Natural killer cell (primary cell): ENCODE measurements at regions not wholly inside any gene's neighbourhood (a gene's known extent, or its start where the extent isn't known, plus 50 kb on each side); places are given as distances from the start of the nearest gene placed in this dataset.

Experiments
- ATAC-seq, 3 donors: fragments of 150-1000 bp in 2 of 3; fragments of 200-7000 bp in 1 of 3; cut with Tn5 transposase; 1 replicate in 1 of 3; 2 replicates in 2 of 3; pipeline ENCODE4 v1.10.0; 2021; ENCODE audit warnings: mild to moderate bottlenecking in 2 of 3, moderate library complexity in 2 of 3
- DNase-seq, 2 donors: peaks; one replicate each; pipeline versions ENCODE4 v3.0.0 to v3.0.0-alpha.2; 2013 to 2021; ENCODE audit warnings: mixed read lengths in 1 of 2
- H3K27ac ChIP-seq: one replicate; pipeline ENCODE4 v1.5.1; 2013; ENCODE audit warnings: mild to moderate bottlenecking, low read length
- H3K27me3 ChIP-seq: one replicate; pipeline ENCODE4 v1.6.1; 2013; ENCODE audit warnings: low read length; ENCODE audit not compliant: control insufficient read depth, insufficient read depth
- H3K36me3 ChIP-seq: one replicate; pipeline ENCODE4 v1.6.1; 2013; ENCODE audit warnings: low read length; ENCODE audit not compliant: control insufficient read depth, insufficient read depth
- H3K4me1 ChIP-seq: one replicate; pipeline ENCODE4 v1.6.1; 2013; ENCODE audit warnings: low read length; ENCODE audit not compliant: control insufficient read depth, insufficient read depth
- H3K4me3 ChIP-seq: one replicate; pipeline ENCODE4 v1.5.1; 2013; ENCODE audit warnings: low read length
- H3K9me3 ChIP-seq: one replicate; pipeline ENCODE4 v1.6.1; 2013; ENCODE audit warnings: low read length; ENCODE audit not compliant: control insufficient read depth, insufficient read depth
- H3K27ac Mint-ChIP-seq, 2 donors: one replicate each; pipeline ENCODE4 v1.8.0; 2022; ENCODE audit warnings: mild to moderate bottlenecking in 2 of 2, mixed read lengths in 2 of 2, moderate library complexity in 1 of 2
- H3K27me3 Mint-ChIP-seq, 2 donors: one replicate each; pipeline ENCODE4 v1.8.0; 2022; ENCODE audit warnings: low read depth in 2 of 2, mixed read lengths in 2 of 2
- H3K36me3 Mint-ChIP-seq: one replicate; pipeline ENCODE4 v1.8.0; 2022; ENCODE audit warnings: mixed read lengths
- H3K4me1 Mint-ChIP-seq, 2 donors: one replicate each; pipeline ENCODE4 v1.8.0; 2022; ENCODE audit warnings: mixed read lengths in 2 of 2
- H3K4me3 Mint-ChIP-seq: one replicate; pipeline ENCODE4 v1.8.0; 2022; ENCODE audit warnings: mild to moderate bottlenecking, moderate library complexity, mixed read lengths
- H3K9me3 Mint-ChIP-seq, 2 donors: one replicate each; pipeline ENCODE4 v1.8.0; 2022; ENCODE audit warnings: mixed read lengths in 2 of 2
- CTCF ChIP-seq: fragments of 200-600 bp; IDR thresholded peaks from one replicate; pipeline ENCODE4 v1.8.0; 2022; ENCODE audit warnings: antibody characterized with exemption
- WGBS: methylation state at CpG from one replicate; pipeline ENCODE4 v1.1.7; 2013; ENCODE audit warnings: missing lambda C conversion rate; ENCODE audit not compliant: insufficient coverage; 5-methylcytosine and 5-hydroxymethylcytosine counted together
- intact Hi-C: fragments of 100-400 bp; cut with micrococcal nuclease; formaldehyde crosslinking; loops from one replicate; pipeline ENCODE4 v1.14.2; 2022

- peaks cover 7% of the 10 kb centered on the region for H3K36me3 Mint-ChIP-seq
- H3K27me3 Mint-ChIP-seq: peaks cover 28 to 30% of the 10 kb centered on the region in 2 donors
- no peaks in the 10 kb centered on the region for H3K4me1 ChIP-seq
- no peak for DNase-seq
- H3K9me3 Mint-ChIP-seq: peaks cover 4% of the 10 kb centered on the region in 2 donors
- H3K9me3 ChIP-seq: peaks cover 7% of the 10 kb centered on the region
- H3K27me3 ChIP-seq: peaks cover 2% of the 10 kb centered on the region
- H3K27ac ChIP-seq: no peak overlapping the region
- no peak for ATAC-seq
- H3K4me3 ChIP-seq: no peak overlapping the region
- H3K27ac Mint-ChIP-seq: no peak overlapping the region
- no peaks in the 10 kb centered on the region for H3K36me3 ChIP-seq
- TF ChIP-seq CTCF: no peak
- H3K4me1 Mint-ChIP-seq: peaks cover 0 to 6% of the 10 kb centered on the region in 2 donors
- WGBS: 83% methylated on average over 2 of the region's 3 CpGs
- no peak overlapping the region for H3K4me3 Mint-ChIP-seq
- intact Hi-C loops: no loop called here
Measured at GRCh38 chr20:40838509-40838908, 149.5 kb upstream of the MAFB start.

GRCh38 chr20:40843251-40843650 lies 154.2 kb upstream of the MAFB start:
- H3K4me3 ChIP-seq: no peak overlapping the region
- no peaks in the 10 kb centered on the region for H3K4me1 ChIP-seq
- WGBS: 67% methylated on average over 1 of the region's 1 CpG
- Mint-ChIP-seq H3K9me3 (no peaks in the 10 kb centered on the region), H3K27ac (no peak overlapping the region), H3K27me3 (peaks cover 9 to 11% of the 10 kb centered on the region in 2 donors), H3K4me3 (no peak overlapping the region), H3K36me3 (no peaks in the 10 kb centered on the region), H3K4me1 (peaks cover 5 to 10% of the 10 kb centered on the region in 2 donors)
- no peak for DNase-seq
- intact Hi-C loops: no loop called here
- H3K27ac ChIP-seq: no peak overlapping the region
- H3K36me3 ChIP-seq: no peaks in the 10 kb centered on the region
- no peak for TF ChIP-seq CTCF
- no peak for ATAC-seq
- no peaks in the 10 kb centered on the region for H3K27me3 ChIP-seq
- H3K9me3 ChIP-seq: no peaks in the 10 kb centered on the region

- Histone ChIP-seq H3K27me3 (no peaks in the 10 kb centered on the region), H3K4me1 (peaks cover 1% of the 10 kb centered on the region), H3K9me3 (no peaks in the 10 kb centered on the region), H3K4me3 (no peak overlapping the region), H3K27ac (no peak overlapping the region), H3K36me3 (no peaks in the 10 kb centered on the region)
- Mint-ChIP-seq H3K9me3 (no peaks in the 10 kb centered on the region), H3K4me3 (no peak overlapping the region), H3K36me3 (no peaks in the 10 kb centered on the region), H3K27me3 (peaks cover 9% of the 10 kb centered on the region in 2 donors), H3K27ac (no peak overlapping the region), H3K4me1 (peaks cover 13 to 15% of the 10 kb centered on the region in 2 donors)
- no peak for TF ChIP-seq CTCF
- 92% methylated on average over 7 of the region's 7 CpGs for WGBS
- DNase-seq: no peak
- no peak for ATAC-seq
- intact Hi-C loops: no loop called here
Measured at GRCh38 chr20:40844332-40844731, 155.3 kb upstream of the MAFB start.

- no peak overlapping the region for H3K27ac Mint-ChIP-seq
- WGBS: 90% methylated on average over 11 of the region's 11 CpGs
- H3K4me1 ChIP-seq: peaks cover 4% of the 10 kb centered on the region
- intact Hi-C loops: no loop called here
- no peak overlapping the region for H3K27ac ChIP-seq
- no peaks in the 10 kb centered on the region for H3K36me3 ChIP-seq
- H3K4me1 Mint-ChIP-seq: peaks cover 13 to 22% of the 10 kb centered on the region in 2 donors
- H3K9me3 Mint-ChIP-seq: no peaks in the 10 kb centered on the region
- ATAC-seq (no peak), DNase-seq (no peak)
- no peaks in the 10 kb centered on the region for H3K36me3 Mint-ChIP-seq
- TF ChIP-seq CTCF: no peak
- no peaks in the 10 kb centered on the region for H3K27me3 ChIP-seq
- no peaks in the 10 kb centered on the region for H3K9me3 ChIP-seq
- H3K27me3 Mint-ChIP-seq: no peaks in the 10 kb centered on the region
- H3K4me3 ChIP-seq: no peak overlapping the region
- no peak overlapping the region for H3K4me3 Mint-ChIP-seq
Measured at GRCh38 chr20:40848096-40848495, 159.1 kb upstream of the MAFB start.
